Neural cell (in vitro differentiated cells): ENCODE measurements at regions not wholly inside any gene's neighbourhood (a gene's known extent, or its start where the extent isn't known, plus 50 kb on each side); places are given as distances from the start of the nearest gene placed in this dataset.

ENCODE experiments used
- H2AFZ ChIP-seq: fragments of 200-600, 300-800 bp; sonication (generic), shearing (Covaris generic); 2 replicates; pipeline ENCODE4 v1.6.0; 2014; ENCODE audit warnings: low read depth, mild to moderate bottlenecking, antibody characterized with exemption, low read length, moderate library complexity
- H3F3A ChIP-seq: fragments of 200-600 bp; shearing (Covaris generic); 2 replicates; pipeline ENCODE4 v1.6.1; 2016; ENCODE audit warnings: mild to moderate bottlenecking, moderate library complexity, mixed read lengths, antibody characterized with exemption, low read length; ENCODE audit not compliant: insufficient read depth, poor library complexity, severe bottlenecking
- H3K27ac ChIP-seq: fragments of 200-600, 300-800 bp; sonication (generic), shearing (Covaris generic); 2 replicates; pipeline ENCODE4 v1.5.1; 2014; ENCODE audit warnings: mild to moderate bottlenecking, low read length, moderate library complexity
- H3K27me3 ChIP-seq: fragments of 300-800, 200-600 bp; sonication (generic), shearing (Covaris generic); 2 replicates; pipeline ENCODE4 v1.6.0; 2014; ENCODE audit warnings: mild to moderate bottlenecking, low read depth, low read length, moderate library complexity; ENCODE audit not compliant: insufficient read depth
- H3K36me3 ChIP-seq: fragments of 300-800, 200-600 bp; sonication (generic), shearing (Covaris generic); 2 replicates; pipeline ENCODE4 v1.5.1; 2014; ENCODE audit warnings: mild to moderate bottlenecking, antibody characterized with exemption, low read length, moderate library complexity; ENCODE audit not compliant: insufficient read depth
- H3K4me2 ChIP-seq: fragments of 300-800, 200-600 bp; sonication (generic), shearing (Covaris generic); 2 replicates; pipeline ENCODE4 v1.6.0; 2014; ENCODE audit warnings: mild to moderate bottlenecking, low read length
- H3K4me3 ChIP-seq: fragments of 300-800, 200-600 bp; sonication (generic), shearing (Covaris generic); 2 replicates; pipeline ENCODE4 v1.5.1; 2014; ENCODE audit warnings: mild to moderate bottlenecking, low read length, moderate library complexity
- H3K79me2 ChIP-seq: fragments of 200-600 bp; shearing (Covaris generic); replicated peaks from 2 replicates; pipeline ENCODE4 v1.6.0; 2014; ENCODE audit warnings: mild to moderate bottlenecking, low read length, moderate library complexity; ENCODE audit not compliant: insufficient read depth
- H3K9ac ChIP-seq: fragments of 300-800, 200-600 bp; sonication (generic), shearing (Covaris generic); 2 replicates; pipeline ENCODE4 v1.6.1; 2016; ENCODE audit warnings: mild to moderate bottlenecking, low read length, mixed read lengths
- H3K9me2 ChIP-seq: fragments of 200-600 bp; shearing (Covaris generic); 2 replicates; pipeline ENCODE4 v1.6.1; 2016; ENCODE audit warnings: mild to moderate bottlenecking, low read length, mixed read lengths; ENCODE audit not compliant: insufficient read depth
- H3K9me3 ChIP-seq: fragments of 200-600, 300-800 bp; sonication (generic), shearing (Covaris generic); 2 replicates; pipeline ENCODE4 v1.6.1; 2016; ENCODE audit warnings: mild to moderate bottlenecking, mixed run types, low read length, moderate library complexity, mixed read lengths
- H4K20me1 ChIP-seq: fragments of 200-600 bp; shearing (Covaris generic); 2 replicates; pipeline ENCODE4 v1.6.1; 2016; ENCODE audit warnings: mild to moderate bottlenecking, mixed run types; ENCODE audit not compliant: insufficient read depth
- EP300 ChIP-seq: fragments of 450-650 bp; conservative IDR thresholded peaks from 2 replicates; pipeline ENCODE4 v1.6.1; 2014; ENCODE audit warnings: antibody characterized with exemption, mild to moderate bottlenecking, moderate library complexity; ENCODE audit not compliant: poor library complexity, severe bottlenecking
- EZH2 ChIP-seq: fragments of 200-600, 300-800 bp; shearing (Covaris generic), sonication (generic); IDR thresholded peaks from 2 replicates; pipeline ENCODE4 v1.6.1; 2014; ENCODE audit warnings: antibody characterized with exemption, low read length, borderline replicate concordance, mild to moderate bottlenecking; ENCODE audit not compliant: insufficient read depth, poor library complexity, severe bottlenecking
- MXI1 ChIP-seq: fragments of 450-650 bp; conservative IDR thresholded peaks from 2 replicates; pipeline ENCODE4 v1.6.1; 2014; ENCODE audit warnings: antibody characterized with exemption, mild to moderate bottlenecking; ENCODE audit not compliant: poor library complexity, severe bottlenecking
- POLR2AphosphoS5 ChIP-seq: IDR thresholded peaks from 2 replicates; pipeline ENCODE4 v1.6.1; 2012
- RAD21 ChIP-seq: fragments of 450-650 bp; conservative IDR thresholded peaks from 2 replicates; pipeline ENCODE4 v1.6.1; 2014; ENCODE audit warnings: antibody characterized with exemption, mild to moderate bottlenecking, moderate library complexity
- SMC3 ChIP-seq: fragments of 450-650 bp; conservative IDR thresholded peaks from 2 replicates; pipeline ENCODE4 v1.6.1; 2014; ENCODE audit warnings: antibody characterized with exemption, mild to moderate bottlenecking, moderate library complexity; ENCODE audit not compliant: poor library complexity
- TAF1 ChIP-seq: IDR thresholded peaks from 2 replicates; pipeline ENCODE4 v1.6.1; 2012; ENCODE audit warnings: low read depth
- TF ChIP-seq, protein P1 (sequence below): IDR thresholded peaks from 2 replicates; pipeline ENCODE4 v1.6.1; 2012; ENCODE audit warnings: borderline replicate concordance
- TF ChIP-seq, protein P2 (sequence below): fragments of 450-650 bp; IDR thresholded peaks from 2 replicates; pipeline ENCODE4 v1.5.1; 2014; ENCODE audit warnings: antibody characterized with exemption, mild to moderate bottlenecking, moderate library complexity; ENCODE audit not compliant: poor library complexity, severe bottlenecking

DNA sequence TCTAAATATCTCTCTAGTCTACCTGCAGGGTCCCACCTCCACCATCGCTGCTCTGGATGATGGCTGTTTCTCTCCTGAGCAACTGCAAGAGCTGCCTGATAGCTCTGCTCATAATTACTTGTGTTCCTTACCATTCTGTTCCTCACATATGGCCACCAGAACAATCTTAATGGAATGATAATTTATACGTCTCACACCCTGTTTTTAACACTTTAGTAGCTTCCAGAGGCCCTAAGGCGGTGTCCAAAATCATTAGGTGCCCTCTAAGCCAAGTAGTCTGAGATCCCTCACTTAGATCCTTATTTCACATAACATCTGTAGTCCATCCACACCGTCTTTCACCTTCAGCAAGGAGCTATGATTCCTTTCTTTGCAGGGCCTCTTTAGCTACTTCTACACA is 373.3 kb downstream of the GBE1 start:
- Histone ChIP-seq H3K36me3 (no peaks in the 10 kb centered on the region), H3K9me2 (no peaks in the 10 kb centered on the region), H3K4me3 (no peak overlapping the region), H3K4me2 (no peak overlapping the region), H2AFZ (no peak overlapping the region), H3K9me3 (no peaks in the 10 kb centered on the region), H3K9ac (no peak overlapping the region), H3K27ac (no peak overlapping the region), H4K20me1 (no peaks in the 10 kb centered on the region), H3F3A (no peaks in the 10 kb centered on the region), H3K27me3 (no peaks in the 10 kb centered on the region), H3K79me2 (no peaks in the 10 kb centered on the region)
- TF ChIP-seq EZH2: no peak
- no peak for TF ChIP-seq SMC3
- TF ChIP-seq POLR2AphosphoS5: no peak
- no peak for TF ChIP-seq TAF1
- TF ChIP-seq, protein P1, sequence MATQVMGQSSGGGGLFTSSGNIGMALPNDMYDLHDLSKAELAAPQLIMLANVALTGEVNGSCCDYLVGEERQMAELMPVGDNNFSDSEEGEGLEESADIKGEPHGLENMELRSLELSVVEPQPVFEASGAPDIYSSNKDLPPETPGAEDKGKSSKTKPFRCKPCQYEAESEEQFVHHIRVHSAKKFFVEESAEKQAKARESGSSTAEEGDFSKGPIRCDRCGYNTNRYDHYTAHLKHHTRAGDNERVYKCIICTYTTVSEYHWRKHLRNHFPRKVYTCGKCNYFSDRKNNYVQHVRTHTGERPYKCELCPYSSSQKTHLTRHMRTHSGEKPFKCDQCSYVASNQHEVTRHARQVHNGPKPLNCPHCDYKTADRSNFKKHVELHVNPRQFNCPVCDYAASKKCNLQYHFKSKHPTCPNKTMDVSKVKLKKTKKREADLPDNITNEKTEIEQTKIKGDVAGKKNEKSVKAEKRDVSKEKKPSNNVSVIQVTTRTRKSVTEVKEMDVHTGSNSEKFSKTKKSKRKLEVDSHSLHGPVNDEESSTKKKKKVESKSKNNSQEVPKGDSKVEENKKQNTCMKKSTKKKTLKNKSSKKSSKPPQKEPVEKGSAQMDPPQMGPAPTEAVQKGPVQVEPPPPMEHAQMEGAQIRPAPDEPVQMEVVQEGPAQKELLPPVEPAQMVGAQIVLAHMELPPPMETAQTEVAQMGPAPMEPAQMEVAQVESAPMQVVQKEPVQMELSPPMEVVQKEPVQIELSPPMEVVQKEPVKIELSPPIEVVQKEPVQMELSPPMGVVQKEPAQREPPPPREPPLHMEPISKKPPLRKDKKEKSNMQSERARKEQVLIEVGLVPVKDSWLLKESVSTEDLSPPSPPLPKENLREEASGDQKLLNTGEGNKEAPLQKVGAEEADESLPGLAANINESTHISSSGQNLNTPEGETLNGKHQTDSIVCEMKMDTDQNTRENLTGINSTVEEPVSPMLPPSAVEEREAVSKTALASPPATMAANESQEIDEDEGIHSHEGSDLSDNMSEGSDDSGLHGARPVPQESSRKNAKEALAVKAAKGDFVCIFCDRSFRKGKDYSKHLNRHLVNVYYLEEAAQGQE: no peak
- TF ChIP-seq RAD21: no peak
- TF ChIP-seq, protein P2, sequence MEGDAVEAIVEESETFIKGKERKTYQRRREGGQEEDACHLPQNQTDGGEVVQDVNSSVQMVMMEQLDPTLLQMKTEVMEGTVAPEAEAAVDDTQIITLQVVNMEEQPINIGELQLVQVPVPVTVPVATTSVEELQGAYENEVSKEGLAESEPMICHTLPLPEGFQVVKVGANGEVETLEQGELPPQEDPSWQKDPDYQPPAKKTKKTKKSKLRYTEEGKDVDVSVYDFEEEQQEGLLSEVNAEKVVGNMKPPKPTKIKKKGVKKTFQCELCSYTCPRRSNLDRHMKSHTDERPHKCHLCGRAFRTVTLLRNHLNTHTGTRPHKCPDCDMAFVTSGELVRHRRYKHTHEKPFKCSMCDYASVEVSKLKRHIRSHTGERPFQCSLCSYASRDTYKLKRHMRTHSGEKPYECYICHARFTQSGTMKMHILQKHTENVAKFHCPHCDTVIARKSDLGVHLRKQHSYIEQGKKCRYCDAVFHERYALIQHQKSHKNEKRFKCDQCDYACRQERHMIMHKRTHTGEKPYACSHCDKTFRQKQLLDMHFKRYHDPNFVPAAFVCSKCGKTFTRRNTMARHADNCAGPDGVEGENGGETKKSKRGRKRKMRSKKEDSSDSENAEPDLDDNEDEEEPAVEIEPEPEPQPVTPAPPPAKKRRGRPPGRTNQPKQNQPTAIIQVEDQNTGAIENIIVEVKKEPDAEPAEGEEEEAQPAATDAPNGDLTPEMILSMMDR: no peak
- TF ChIP-seq EP300: no peak
- no peak for TF ChIP-seq MXI1

GRCh38 chr3:81382470-81382869 is 379.0 kb downstream of the GBE1 start:
- Histone ChIP-seq H3K27ac (no peak overlapping the region), H3K27me3 (no peaks in the 10 kb centered on the region), H3K4me3 (no peak overlapping the region), H4K20me1 (no peaks in the 10 kb centered on the region), H3K4me2 (no peak overlapping the region), H3K9ac (no peak overlapping the region), H3K9me3 (no peaks in the 10 kb centered on the region), H3K9me2 (no peaks in the 10 kb centered on the region), H3F3A (no peaks in the 10 kb centered on the region), H3K36me3 (no peaks in the 10 kb centered on the region), H3K79me2 (no peaks in the 10 kb centered on the region), H2AFZ (no peak overlapping the region)
- TF ChIP-seq SMC3 (no peak), MXI1 (no peak), RAD21 (no peak), EP300 (no peak), EZH2 (no peak), POLR2AphosphoS5 (no peak), TAF1 (no peak)
- TF ChIP-seq, protein P1: no peak
- TF ChIP-seq, protein P2: no peak
